ENCODE measurements at regions not wholly inside any gene's neighbourhood (a gene's known extent, or its start where the extent isn't known, plus 50 kb on each side); places are given as distances from the start of the nearest gene placed in this dataset.

DNA sequence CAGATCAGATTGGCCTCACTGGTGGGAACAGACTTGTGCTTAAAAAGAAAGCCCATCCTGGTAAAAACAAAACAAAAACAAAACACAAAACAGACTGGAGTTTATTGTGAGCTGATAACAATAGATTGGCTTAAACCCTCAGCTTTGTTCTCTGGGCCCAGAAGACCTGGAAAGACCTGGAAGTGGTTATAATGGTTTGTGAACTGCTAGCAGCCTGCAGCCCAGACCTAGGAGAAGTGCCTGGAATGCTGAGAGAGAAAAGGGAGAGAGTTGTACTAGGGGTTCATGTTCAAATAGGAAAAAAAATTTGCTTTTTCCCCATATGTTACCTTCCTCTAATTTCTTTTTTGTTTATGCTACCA is 396.6 kb downstream of the DMAC1 start:
- no peak overlapping the region for H3K4me3 Mint-ChIP-seq (ENCODE audit: unreplicated experiment)

DNA sequence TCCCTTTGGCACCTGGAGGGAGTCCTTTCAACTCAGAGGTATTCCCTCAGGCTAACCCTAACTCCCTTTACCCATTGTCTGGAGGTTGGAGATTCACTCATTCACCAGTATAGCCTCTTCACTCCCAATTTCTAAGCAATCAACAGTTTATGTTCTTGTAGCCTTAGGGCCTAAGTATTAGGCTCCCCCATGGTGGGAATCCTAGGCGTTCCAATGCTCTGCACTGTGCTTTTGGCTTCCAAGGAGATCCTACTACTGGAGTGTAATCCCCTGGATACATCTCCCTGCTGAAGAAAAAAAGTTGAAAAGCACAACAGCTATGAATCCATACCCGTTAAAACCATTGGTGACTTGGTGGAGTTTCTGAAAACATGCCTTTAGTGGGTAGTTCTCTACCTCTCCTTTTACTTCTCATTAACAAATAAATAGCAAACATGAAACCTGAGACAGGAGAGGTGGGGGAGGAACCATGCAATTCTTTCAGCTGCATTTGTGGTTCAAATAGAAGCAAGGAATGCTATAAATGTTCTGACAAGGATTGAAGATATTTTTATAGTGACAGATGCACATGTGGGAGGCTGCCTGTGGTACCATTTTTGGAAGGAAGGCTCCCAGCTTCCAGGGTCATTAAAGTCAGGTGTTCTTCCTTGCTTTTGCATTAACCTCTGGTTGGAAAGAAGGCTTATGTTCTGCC is 397.1 kb downstream of the DMAC1 start:
- Mint-ChIP-seq H3K27me3 (ENCODE audit: unreplicated experiment) (peaks cover 2% of the 10 kb centered on the region), H3K4me3 (ENCODE audit: unreplicated experiment) (no peak overlapping the region), H3K9me3 (ENCODE audit: unreplicated experiment) (peaks cover 6% of the 10 kb centered on the region), H3K27ac (ENCODE audit: unreplicated experiment) (no peak overlapping the region), H3K4me1 (ENCODE audit: low read depth, unreplicated experiment) (peaks cover 34% of the 10 kb centered on the region), H3K36me3 (ENCODE audit: unreplicated experiment) (peaks cover 5% of the 10 kb centered on the region)
- DNase-seq: no peak
- TF ChIP-seq, protein P1, sequence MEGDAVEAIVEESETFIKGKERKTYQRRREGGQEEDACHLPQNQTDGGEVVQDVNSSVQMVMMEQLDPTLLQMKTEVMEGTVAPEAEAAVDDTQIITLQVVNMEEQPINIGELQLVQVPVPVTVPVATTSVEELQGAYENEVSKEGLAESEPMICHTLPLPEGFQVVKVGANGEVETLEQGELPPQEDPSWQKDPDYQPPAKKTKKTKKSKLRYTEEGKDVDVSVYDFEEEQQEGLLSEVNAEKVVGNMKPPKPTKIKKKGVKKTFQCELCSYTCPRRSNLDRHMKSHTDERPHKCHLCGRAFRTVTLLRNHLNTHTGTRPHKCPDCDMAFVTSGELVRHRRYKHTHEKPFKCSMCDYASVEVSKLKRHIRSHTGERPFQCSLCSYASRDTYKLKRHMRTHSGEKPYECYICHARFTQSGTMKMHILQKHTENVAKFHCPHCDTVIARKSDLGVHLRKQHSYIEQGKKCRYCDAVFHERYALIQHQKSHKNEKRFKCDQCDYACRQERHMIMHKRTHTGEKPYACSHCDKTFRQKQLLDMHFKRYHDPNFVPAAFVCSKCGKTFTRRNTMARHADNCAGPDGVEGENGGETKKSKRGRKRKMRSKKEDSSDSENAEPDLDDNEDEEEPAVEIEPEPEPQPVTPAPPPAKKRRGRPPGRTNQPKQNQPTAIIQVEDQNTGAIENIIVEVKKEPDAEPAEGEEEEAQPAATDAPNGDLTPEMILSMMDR (IDR thresholded peaks at IDR 0.05; ENCODE audit: partially characterized antibody, unreplicated experiment): no peak

More for the DNA sequence above, 396.6 kb downstream of the DMAC1 start:
- Mint-ChIP-seq H3K9me3 (ENCODE audit: unreplicated experiment) (peaks cover 6% of the 10 kb centered on the region), H3K4me1 (ENCODE audit: low read depth, unreplicated experiment) (peaks cover 30% of the 10 kb centered on the region), H3K36me3 (ENCODE audit: unreplicated experiment) (peaks cover 5% of the 10 kb centered on the region), H3K27me3 (ENCODE audit: unreplicated experiment) (peaks cover 2% of the 10 kb centered on the region), H3K27ac (ENCODE audit: unreplicated experiment) (no peak overlapping the region)
- TF ChIP-seq, protein P1 (IDR thresholded peaks at IDR 0.05; ENCODE audit: partially characterized antibody, unreplicated experiment): no peak
- DNase-seq: no peak

DNA sequence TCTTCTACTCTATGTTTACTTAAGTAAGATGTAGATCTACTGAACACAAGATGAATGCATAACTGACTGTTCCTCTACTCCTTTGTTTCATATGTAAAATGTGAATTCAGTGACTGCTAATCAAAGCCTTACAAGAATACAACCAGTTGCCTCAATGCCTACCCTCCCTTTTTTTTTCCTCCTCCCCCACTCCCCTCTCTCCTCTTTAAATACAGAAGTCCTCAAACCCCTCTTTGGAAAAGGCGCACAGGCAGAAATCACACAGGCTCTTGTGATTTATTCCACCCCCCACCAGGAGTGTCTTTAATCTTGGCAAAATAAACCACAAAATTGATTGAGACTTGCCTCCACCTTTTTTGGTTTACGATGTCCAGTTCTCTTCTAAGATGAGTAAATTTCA is 398.5 kb downstream of the DMAC1 start:
- no peak for DNase-seq
- Mint-ChIP-seq H3K4me3 (ENCODE audit: unreplicated experiment) (no peak overlapping the region), H3K27ac (ENCODE audit: unreplicated experiment) (no peak overlapping the region), H3K36me3 (ENCODE audit: unreplicated experiment) (peaks cover 2% of the 10 kb centered on the region), H3K4me1 (ENCODE audit: low read depth, unreplicated experiment) (peaks cover 35% of the 10 kb centered on the region), H3K9me3 (ENCODE audit: unreplicated experiment) (peaks cover 6% of the 10 kb centered on the region), H3K27me3 (ENCODE audit: unreplicated experiment) (peaks cover 2% of the 10 kb centered on the region)
- TF ChIP-seq, protein P1 (IDR thresholded peaks at IDR 0.05; ENCODE audit: partially characterized antibody, unreplicated experiment): no peak

DNA sequence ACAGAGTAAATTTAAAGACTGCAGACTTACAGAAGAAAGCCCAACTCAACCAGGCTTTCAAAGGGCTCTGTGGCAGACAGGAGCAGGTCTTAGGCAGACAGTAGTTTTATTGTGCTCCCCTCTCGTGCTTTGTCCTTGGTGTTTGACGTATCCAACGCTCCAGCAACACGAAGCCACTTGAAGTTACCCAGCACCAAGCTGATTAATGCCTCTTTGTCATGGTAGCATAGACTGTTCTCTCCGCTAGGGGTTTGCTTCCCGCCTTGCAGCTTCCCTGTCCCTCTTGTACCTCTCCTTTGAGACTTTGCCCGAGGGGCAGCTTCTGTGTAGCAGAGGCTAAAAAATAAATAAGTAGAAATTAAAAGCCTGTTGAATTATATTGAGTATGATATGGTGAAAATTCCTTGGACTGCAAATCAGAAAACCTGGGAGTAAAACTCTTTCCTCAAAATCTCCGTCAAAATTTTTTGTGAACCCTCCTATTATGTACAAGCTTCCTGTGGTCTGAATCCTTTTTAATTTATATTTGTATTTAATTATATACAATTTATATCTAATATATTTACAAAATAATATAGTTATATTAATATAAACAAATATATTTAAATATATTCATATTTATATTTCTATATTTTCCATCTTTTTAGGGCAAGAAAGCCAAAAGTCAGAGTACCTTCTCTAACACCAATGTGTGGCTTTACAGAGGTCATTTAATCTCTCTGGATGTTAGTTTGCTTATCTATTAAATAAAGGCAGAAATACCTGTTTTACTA is 405.4 kb downstream of the DMAC1 start:
- no peak overlapping the region for H3K27ac Mint-ChIP-seq (ENCODE audit: unreplicated experiment)
- no peaks in the 10 kb centered on the region for H3K27me3 Mint-ChIP-seq (ENCODE audit: unreplicated experiment)
- no peaks in the 10 kb centered on the region for H3K9me3 Mint-ChIP-seq (ENCODE audit: unreplicated experiment)
- H3K4me3 Mint-ChIP-seq (ENCODE audit: unreplicated experiment): no peak overlapping the region
- H3K36me3 Mint-ChIP-seq (ENCODE audit: unreplicated experiment): no peaks in the 10 kb centered on the region
- peaks cover 6% of the 10 kb centered on the region for H3K4me1 Mint-ChIP-seq (ENCODE audit: low read depth, unreplicated experiment)
- TF ChIP-seq, protein P1 (IDR thresholded peaks at IDR 0.05; ENCODE audit: partially characterized antibody, unreplicated experiment): no peak
- DNase-seq: no peak

DNA sequence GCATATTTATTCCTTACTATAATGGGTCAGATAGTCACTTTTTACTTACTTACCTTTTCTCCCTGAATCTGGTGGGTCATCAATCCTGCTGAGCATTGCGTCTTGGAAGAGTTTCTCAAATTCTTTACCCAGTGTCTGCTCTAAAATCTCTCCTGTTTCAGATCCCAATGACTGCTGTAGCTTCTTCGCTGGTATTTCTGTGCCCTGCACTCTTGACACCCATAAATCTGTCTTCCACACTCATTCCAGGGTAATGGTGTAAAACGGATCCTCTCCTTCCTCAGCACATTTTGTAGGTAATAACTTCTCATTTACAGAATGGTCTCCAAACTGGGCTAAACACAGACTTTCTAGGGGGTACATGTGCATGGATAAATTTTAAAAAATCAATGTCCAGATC is 407.4 kb downstream of the DMAC1 start:
- Mint-ChIP-seq H3K36me3 (ENCODE audit: unreplicated experiment) (no peaks in the 10 kb centered on the region), H3K9me3 (ENCODE audit: unreplicated experiment) (no peaks in the 10 kb centered on the region), H3K4me3 (ENCODE audit: unreplicated experiment) (no peak overlapping the region), H3K4me1 (ENCODE audit: low read depth, unreplicated experiment) (peaks cover 5% of the 10 kb centered on the region), H3K27me3 (ENCODE audit: unreplicated experiment) (no peaks in the 10 kb centered on the region), H3K27ac (ENCODE audit: unreplicated experiment) (no peak overlapping the region)
- DNase-seq: no peak
- TF ChIP-seq, protein P1 (IDR thresholded peaks at IDR 0.05; ENCODE audit: partially characterized antibody, unreplicated experiment): no peak

Data from glutamatergic neuron (in vitro differentiated cells).